ENCODE measurements at regions not wholly inside any gene's neighbourhood (a gene's known extent, or its start where the extent isn't known, plus 50 kb on each side); places are given as distances from the start of the nearest gene placed in this dataset.

DNA sequence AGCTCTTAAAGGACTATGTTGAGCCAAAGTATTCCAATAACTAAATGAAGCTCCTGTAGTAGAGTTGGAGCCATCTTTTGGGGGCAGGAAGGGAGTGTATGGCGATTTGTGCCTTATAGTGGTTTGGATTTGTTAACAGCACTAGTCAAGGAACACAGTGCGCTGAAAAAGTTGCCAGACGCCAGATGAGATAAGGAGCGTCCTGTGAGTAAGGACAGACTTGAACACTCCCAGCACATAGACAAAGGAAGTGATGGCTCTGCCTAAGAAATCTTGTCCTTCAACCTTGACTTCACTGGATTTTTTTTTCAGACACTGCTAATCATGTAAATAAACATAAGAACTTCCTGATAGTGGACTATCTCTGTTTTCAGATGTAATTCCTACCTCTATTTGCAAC is 136.9 kb downstream of the TRMT11 start:
- TF ChIP-seq, protein P1, sequence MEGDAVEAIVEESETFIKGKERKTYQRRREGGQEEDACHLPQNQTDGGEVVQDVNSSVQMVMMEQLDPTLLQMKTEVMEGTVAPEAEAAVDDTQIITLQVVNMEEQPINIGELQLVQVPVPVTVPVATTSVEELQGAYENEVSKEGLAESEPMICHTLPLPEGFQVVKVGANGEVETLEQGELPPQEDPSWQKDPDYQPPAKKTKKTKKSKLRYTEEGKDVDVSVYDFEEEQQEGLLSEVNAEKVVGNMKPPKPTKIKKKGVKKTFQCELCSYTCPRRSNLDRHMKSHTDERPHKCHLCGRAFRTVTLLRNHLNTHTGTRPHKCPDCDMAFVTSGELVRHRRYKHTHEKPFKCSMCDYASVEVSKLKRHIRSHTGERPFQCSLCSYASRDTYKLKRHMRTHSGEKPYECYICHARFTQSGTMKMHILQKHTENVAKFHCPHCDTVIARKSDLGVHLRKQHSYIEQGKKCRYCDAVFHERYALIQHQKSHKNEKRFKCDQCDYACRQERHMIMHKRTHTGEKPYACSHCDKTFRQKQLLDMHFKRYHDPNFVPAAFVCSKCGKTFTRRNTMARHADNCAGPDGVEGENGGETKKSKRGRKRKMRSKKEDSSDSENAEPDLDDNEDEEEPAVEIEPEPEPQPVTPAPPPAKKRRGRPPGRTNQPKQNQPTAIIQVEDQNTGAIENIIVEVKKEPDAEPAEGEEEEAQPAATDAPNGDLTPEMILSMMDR (IDR thresholded peaks at IDR 0.05; ENCODE audit: low read length) = no peak
- TF ChIP-seq EZH2 (optimal IDR thresholded peaks at IDR 0.05; ENCODE audit: low read depth, low read length) (no peak), EZH2phosphoT487 (IDR thresholded peaks at IDR 0.05; ENCODE audit: low read length) (no peak)
